ENCODE measurements at regions not wholly inside any gene's neighbourhood (a gene's known extent, or its start where the extent isn't known, plus 50 kb on each side); places are given as distances from the start of the nearest gene placed in this dataset.

- intact Hi-C loops (cut with DNase I; ENCODE audit: low total_unique reads): no loop called here
- no peak for DNase-seq (ENCODE audit: low spot score in 2 of 2)
- TF ChIP-seq POLR2A (IDR thresholded peaks at IDR 0.05) (no peak), CTCF (IDR thresholded peaks at IDR 0.05) (no peak)
- no peak overlapping the region for H3K4me3 ChIP-seq (ENCODE audit: low read depth, poor library complexity, severe bottlenecking)
- WGBS, 2 donors: 82 to 84% methylated on average over 2 of the region's 2 CpGs
These were observed 821.6 kb downstream of the PDCD6IP start for GRCh38 chr3:34619990-34620389.

GRCh38 chr3:34626699-34627098 lies 828.3 kb downstream of the PDCD6IP start:
- DNase-seq (ENCODE audit: low spot score in 2 of 2): no peak
- intact Hi-C loops (cut with DNase I; ENCODE audit: low total_unique reads): no loop called here
- H3K4me3 ChIP-seq (ENCODE audit: low read depth, poor library complexity, severe bottlenecking): no peak overlapping the region
- TF ChIP-seq CTCF (IDR thresholded peaks at IDR 0.05) (no peak), POLR2A (IDR thresholded peaks at IDR 0.05) (no peak)

GRCh38 chr3:34634939-34635338 lies 836.5 kb downstream of the PDCD6IP start:
- no peak for TF ChIP-seq CTCF (IDR thresholded peaks at IDR 0.05)
- no peak for TF ChIP-seq POLR2A (IDR thresholded peaks at IDR 0.05)
- 47 to 64% methylated on average over 5 to 6 of the region's 6 CpGs for WGBS, 2 donors
- DNase-seq (ENCODE audit: low spot score in 2 of 2): no peak
- H3K4me3 ChIP-seq (ENCODE audit: low read depth, poor library complexity, severe bottlenecking): no peak overlapping the region
- intact Hi-C loops (cut with DNase I; ENCODE audit: low total_unique reads): no loop called here

GRCh38 chr3:34635352-34635850 lies 837.0 kb downstream of the PDCD6IP start:
- no peak overlapping the region for H3K4me3 ChIP-seq (ENCODE audit: low read depth, poor library complexity, severe bottlenecking)
- TF ChIP-seq POLR2A (IDR thresholded peaks at IDR 0.05) (no peak), CTCF (IDR thresholded peaks at IDR 0.05) (no peak)
- 83 to 84% methylated on average over 11 of the region's 11 CpGs for WGBS, 2 donors
- intact Hi-C loops (cut with DNase I; ENCODE audit: low total_unique reads): no loop called here
- no peak for DNase-seq (ENCODE audit: low spot score in 2 of 2)

GRCh38 chr3:34646911-34647460 lies 848.6 kb downstream of the PDCD6IP start:
- DNase-seq (ENCODE audit: low spot score in 2 of 2): no peak
- intact Hi-C loops (cut with DNase I; ENCODE audit: low total_unique reads): no loop called here
- TF ChIP-seq POLR2A (IDR thresholded peaks at IDR 0.05) (no peak), CTCF (IDR thresholded peaks at IDR 0.05) (no peak)

GRCh38 chr3:34650131-34650530 lies 851.7 kb downstream of the PDCD6IP start:
- peak in 1 of 2 donors; percentile 52 for DNase-seq (ENCODE audit: low spot score in 2 of 2)
- no peak for TF ChIP-seq POLR2A (IDR thresholded peaks at IDR 0.05)
- no peak for TF ChIP-seq CTCF (IDR thresholded peaks at IDR 0.05)
- H3K4me3 ChIP-seq (ENCODE audit: low read depth, poor library complexity, severe bottlenecking): no peak overlapping the region
- 79 to 80% methylated on average over 4 of the region's 4 CpGs for WGBS, 2 donors
- intact Hi-C loops (cut with DNase I; ENCODE audit: low total_unique reads): no loop called here

More at GRCh38 chr3:34646911-34647460, 848.6 kb downstream of the PDCD6IP start:
- H3K4me3 ChIP-seq (ENCODE audit: low read depth, poor library complexity, severe bottlenecking): no peak overlapping the region
- WGBS, 2 donors: 65 to 71% methylated on average over 5 of the region's 5 CpGs

Data from lower leg skin (tissue), 4 donors.